ENCODE measurements at regions not wholly inside any gene's neighbourhood (a gene's known extent, or its start where the extent isn't known, plus 50 kb on each side); places are given as distances from the start of the nearest gene placed in this dataset.

DNA sequence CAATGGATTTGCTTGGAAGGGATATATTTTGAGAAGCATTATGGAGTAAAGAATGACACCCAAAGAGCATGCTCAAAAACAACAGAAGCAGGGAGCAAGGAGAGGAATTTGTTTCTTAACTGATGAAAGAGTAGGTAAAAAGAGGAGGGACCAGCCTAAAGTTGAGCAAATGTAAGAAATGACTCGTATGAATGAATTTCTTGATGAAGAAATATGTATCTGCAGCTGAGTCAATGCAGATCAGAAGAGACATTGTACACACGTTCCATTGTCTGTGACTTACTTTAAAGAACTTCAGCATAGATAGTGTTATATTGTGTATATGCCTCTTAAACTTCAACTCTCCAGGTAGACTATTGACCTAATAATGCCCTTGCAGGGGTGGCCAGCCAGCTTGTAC, 112.7 kb upstream of the NREP start:
- H3K36me3 ChIP-seq = no peaks in the 10 kb centered on the region
- no peaks in the 10 kb centered on the region for H3K27me3 ChIP-seq
- WGBS, 2 donors = 74 to 83% methylated on average over 2 of the region's 2 CpGs
- H3K4me3 ChIP-seq = no peak overlapping the region
- DNase-seq (ENCODE audit: low spot score in 2 of 2) = no peak
- TF ChIP-seq POLR2A (IDR thresholded peaks at IDR 0.05) (no peak), CTCF (IDR thresholded peaks at IDR 0.05) (no peak)
- no peaks in the 10 kb centered on the region for H3K9me3 ChIP-seq
- H3K4me1 ChIP-seq = no peaks in the 10 kb centered on the region
- no peak overlapping the region for H3K27ac ChIP-seq

DNA sequence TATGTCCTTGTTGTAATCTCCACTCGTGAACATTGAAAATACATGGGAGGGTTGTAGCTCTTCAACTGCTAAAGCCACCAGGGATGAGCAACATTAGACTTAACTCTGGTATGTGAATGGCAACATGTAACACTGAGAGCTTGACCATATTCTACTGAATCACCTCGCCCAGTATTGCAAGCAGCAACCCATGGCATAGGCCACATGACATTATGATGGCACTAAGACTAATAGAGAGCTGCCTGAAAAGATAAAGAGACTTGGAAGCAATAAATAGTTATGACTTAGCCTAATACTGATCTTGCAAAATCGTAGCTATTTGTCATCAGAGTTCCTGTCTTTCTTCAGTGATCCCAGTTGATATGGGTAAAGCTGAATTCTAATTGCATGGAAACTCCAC, 108.4 kb upstream of the NREP start:
- Histone ChIP-seq H3K27me3 (no peaks in the 10 kb centered on the region), H3K36me3 (no peaks in the 10 kb centered on the region), H3K27ac (no peak overlapping the region), H3K4me1 (peaks cover 0 to 1% (median 0%) of the 10 kb centered on the region in 4 donors), H3K9me3 (no peaks in the 10 kb centered on the region), H3K4me3 (no peak overlapping the region)
- no peak for DNase-seq (ENCODE audit: low spot score in 2 of 2)
- TF ChIP-seq POLR2A (IDR thresholded peaks at IDR 0.05) (no peak), CTCF (IDR thresholded peaks at IDR 0.05) (no peak), EP300 (IDR thresholded peaks at IDR 0.05) (no peak)
- WGBS, 2 donors = 83 to 87% methylated on average over 3 of the region's 3 CpGs

GRCh38 chr5:111863801-111864200, 106.8 kb upstream of the NREP start:
- Histone ChIP-seq H3K9me3 (no peaks in the 10 kb centered on the region), H3K36me3 (no peaks in the 10 kb centered on the region), H3K4me1 (peaks cover 0 to 17% (median 5%) of the 10 kb centered on the region in 4 donors), H3K4me3 (no peak overlapping the region), H3K27ac (no peak overlapping the region), H3K27me3 (no peaks in the 10 kb centered on the region)
- TF ChIP-seq CTCF (IDR thresholded peaks at IDR 0.05) (no peak), EP300 (IDR thresholded peaks at IDR 0.05) (no peak), POLR2A (IDR thresholded peaks at IDR 0.05) (no peak)
- no peak for DNase-seq (ENCODE audit: low spot score in 2 of 2)
- 95 to 96% methylated on average over 1 of the region's 1 CpG for WGBS, 2 donors

GRCh38 chr5:111859533-111860270, 102.7 kb upstream of the NREP start:
- peaks cover 0 to 19% (median 5%) of the 10 kb centered on the region in 4 donors for H3K4me1 ChIP-seq
- no peak overlapping the region for H3K27ac ChIP-seq
- peak in 1 of 2 donors; percentile 7 for DNase-seq (ENCODE audit: low spot score in 2 of 2)
- WGBS, 2 donors = 56 to 61% methylated on average over 4 of the region's 4 CpGs
- H3K27me3 ChIP-seq = no peaks in the 10 kb centered on the region
- H3K9me3 ChIP-seq = no peaks in the 10 kb centered on the region
- no peaks in the 10 kb centered on the region for H3K36me3 ChIP-seq
- TF ChIP-seq CTCF (IDR thresholded peaks at IDR 0.05) (no peak), EP300 (IDR thresholded peaks at IDR 0.05) (peak in 1 of 2 donors; percentile 57)
- H3K4me3 ChIP-seq = no peak overlapping the region

- Histone ChIP-seq H3K27ac (no peak overlapping the region), H3K4me1 (peaks cover 0 to 19% (median 5%) of the 10 kb centered on the region in 4 donors), H3K27me3 (no peaks in the 10 kb centered on the region), H3K36me3 (no peaks in the 10 kb centered on the region), H3K9me3 (no peaks in the 10 kb centered on the region), H3K4me3 (no peak overlapping the region)
- no peak for TF ChIP-seq POLR2A (IDR thresholded peaks at IDR 0.05)
- TF ChIP-seq EP300 (IDR thresholded peaks at IDR 0.05) = no peak
- no peak for TF ChIP-seq CTCF (IDR thresholded peaks at IDR 0.05)
- DNase-seq (ENCODE audit: low spot score in 2 of 2) = no peak
Measured at GRCh38 chr5:111859031-111859430, 102.0 kb upstream of the NREP start.
